Heart right ventricle (tissue), 16 donors: ENCODE measurements at regions not wholly inside any gene's neighbourhood (a gene's known extent, or its start where the extent isn't known, plus 50 kb on each side); places are given as distances from the start of the nearest gene placed in this dataset.

Experiments used
- ATAC-seq, 8 donors: fragments of 200-7000 bp; cut with Tn5 transposase; one replicate each; pipeline ENCODE4 v1.9.1; 2020; ENCODE audit warnings: mild to moderate bottlenecking in 8 of 8, moderate library complexity in 8 of 8, moderate number of reproducible peaks in 1 of 8
- DNase-seq, 2 donors: peaks; one replicate each; pipeline ENCODE4 v3.0.0-alpha.2; 2020
- H3K27ac ChIP-seq, 10 donors: fragments of 200-600 bp; sonication (generic) in 2 of 10; one replicate each; pipeline versions ENCODE4 v1.5.0 to v1.8.0; 2020 to 2022; ENCODE audit warnings: mild to moderate bottlenecking in 3 of 10
- H3K27me3 ChIP-seq, 7 donors: fragments of 200-600 bp; one replicate each; pipeline ENCODE4 v1.8.0; 2021 to 2022; ENCODE audit warnings: mild to moderate bottlenecking in 2 of 7
- H3K36me3 ChIP-seq, 9 donors: fragments of 200-600 bp; sonication (generic) in 1 of 9; one replicate each; pipeline versions ENCODE4 v1.5.0 to v1.8.0; 2020 to 2022; ENCODE audit warnings: mild to moderate bottlenecking in 2 of 9
- H3K4me1 ChIP-seq, 9 donors: fragments of 200-600 bp; sonication (generic) in 1 of 9; one replicate each; pipeline versions ENCODE4 v1.5.0 to v1.8.0; 2020 to 2022; ENCODE audit warnings: mild to moderate bottlenecking in 4 of 9
- H3K4me3 ChIP-seq, 10 donors: fragments of 200-600 bp; sonication (generic) in 2 of 10; one replicate each; pipeline versions ENCODE4 v1.5.0 to v1.8.0; 2020 to 2022; ENCODE audit warnings: mild to moderate bottlenecking in 7 of 10, moderate library complexity in 2 of 10
- H3K9me3 ChIP-seq, 11 donors: fragments of 200-600 bp in 10 of 11; sonication (generic) in 2 of 11; one replicate each; pipeline versions ENCODE4 v1.5.0 to v1.8.0; 2013 to 2022; ENCODE audit warnings: mild to moderate bottlenecking in 2 of 11, control low read depth in 1 of 11, moderate library complexity in 1 of 11
- CTCF ChIP-seq, 9 donors: fragments of 200-600 bp; sonication (generic) in 2 of 9; IDR thresholded peaks; one replicate each; pipeline versions ENCODE4 v1.5.0 to v1.8.0; 2021 to 2022; ENCODE audit warnings: antibody characterized with exemption in 9 of 9, mild to moderate bottlenecking in 5 of 9, moderate library complexity in 1 of 9
- WGBS, 2 donors: extraction: QIAGEN DNeasy Blood & Tissue Kit; methylation state at CpG; one replicate each; pipeline ENCODE4 v1.1.7; 2013; ENCODE audit warnings: inconsistent platforms in 1 of 2; 5-methylcytosine and 5-hydroxymethylcytosine counted together
- intact Hi-C, 10 donors: fragments of 100-400 bp; cut with DNase I; formaldehyde crosslinking; loops; one replicate each; pipeline versions ENCODE4 v1.11.1 to v1.14.2; 2022
- donor health status: Arrhythmogenic right ventricular cardiomyopathy.
- donor health status: ischemic (EF 13 %, LVEDD 7.1; RV severe dilation, severe dysfunction).
- donor health status: healthy with polysubstance abuse.
- donor health status: DM: no; HTN: yes; CAD: no.
- donor health status: DM: no; HTN: no; CAD: no.
- donor health status: ischemic (EF 25% LVEDD 6.9; RV normal size, moderate dysfunction).
- donor health status: ischemic (EF 25% LVEDD 5.7; RV mildly dilated, moderate dysfunction).
- donor health status: healthy.
- donor health status: DM: yes; HTN: yes; CAD: no.
- donor health status: Ischemic cardiomyopathy.
- donor health status: ischemic (EF 35%, LVEDD 5.7; RV mildly dilated, moderate dysfunction).
- donor health status: nonischemic (EF 11% LVEDD 7.7; RV severe dilation, severe dysfunction).
- donor health status: DM: yes; HTN: yes; CAD: no.
- donor health status: PGD.
- donor health status: ischemic (EF 29% LVEDD 5.4; RV normal size, mild dysfunction).
- donor health status: nonischemic (EF 23%, LVEDD 6.1; RV moderate dilation, normal function).

GRCh38 chr3:190973771-190974170, 111.3 kb upstream of the GMNC start:
- no peak overlapping the region for H3K27ac ChIP-seq
- no peak overlapping the region for H3K4me3 ChIP-seq
- H3K36me3 ChIP-seq, result no peaks in the 10 kb centered on the region
- ATAC-seq, result no peak
- no peaks in the 10 kb centered on the region for H3K4me1 ChIP-seq
- TF ChIP-seq CTCF (IDR thresholded peaks at IDR 0.05), result no peak
- no peaks in the 10 kb centered on the region for H3K27me3 ChIP-seq
- DNase-seq, result no peak
- H3K9me3 ChIP-seq, result peaks cover 0 to 3% (median 0%) of the 10 kb centered on the region in 11 donors
- intact Hi-C loops, result no loop called here
- WGBS, 2 donors, result 82 to 83% methylated on average over 3 of the region's 3 CpGs

- H3K36me3 ChIP-seq, result no peaks in the 10 kb centered on the region
- H3K4me3 ChIP-seq, result no peak overlapping the region
- H3K4me1 ChIP-seq, result no peaks in the 10 kb centered on the region
- intact Hi-C loops, result no loop called here
- no peak overlapping the region for H3K27ac ChIP-seq
- no peaks in the 10 kb centered on the region for H3K27me3 ChIP-seq
- H3K9me3 ChIP-seq, result peaks cover 0 to 3% (median 0%) of the 10 kb centered on the region in 11 donors
- no peak for ATAC-seq
- WGBS, 2 donors, result 29 to 31% methylated on average over 1 of the region's 1 CpG
- no peak for DNase-seq
- no peak for TF ChIP-seq CTCF (IDR thresholded peaks at IDR 0.05)
Observed at GRCh38 chr3:190972840-190973270, 110.4 kb upstream of the GMNC start.

- intact Hi-C loops, result no loop called here
- H3K4me3 ChIP-seq, result no peak overlapping the region
- ATAC-seq, result no peak
- peaks cover 0 to 3% (median 0%) of the 10 kb centered on the region in 11 donors for H3K9me3 ChIP-seq
- 58 to 73% methylated on average over 5 of the region's 5 CpGs for WGBS, 2 donors
- no peaks in the 10 kb centered on the region for H3K36me3 ChIP-seq
- TF ChIP-seq CTCF (IDR thresholded peaks at IDR 0.05), result no peak
- no peaks in the 10 kb centered on the region for H3K27me3 ChIP-seq
- no peak for DNase-seq
- no peaks in the 10 kb centered on the region for H3K4me1 ChIP-seq
- no peak overlapping the region for H3K27ac ChIP-seq
Observed at GRCh38 chr3:190972196-190972595, 109.7 kb upstream of the GMNC start.

- ATAC-seq (no peak), DNase-seq (no peak)
- intact Hi-C loops, result no loop called here
- Histone ChIP-seq H3K27ac (no peak overlapping the region), H3K4me3 (no peak overlapping the region), H3K4me1 (no peaks in the 10 kb centered on the region), H3K27me3 (no peaks in the 10 kb centered on the region), H3K9me3 (peaks cover 0 to 3% (median 0%) of the 10 kb centered on the region in 11 donors), H3K36me3 (no peaks in the 10 kb centered on the region)
- no peak for TF ChIP-seq CTCF (IDR thresholded peaks at IDR 0.05)
Observed at GRCh38 chr3:190970560-190970959, 108.1 kb upstream of the GMNC start.
